HG02571 (cell line): ENCODE measurements at regions not wholly inside any gene's neighbourhood (a gene's known extent, or its start where the extent isn't known, plus 50 kb on each side); places are given as distances from the start of the nearest gene placed in this dataset.
"Not testable (repeated sequence)": the region's sequence is repeated elsewhere in the genome, so short reads cannot be mapped to it uniquely, and the experiment has no call there.

ENCODE experiments used
- ATAC-seq: cut with Tn5 transposase; IDR thresholded peaks from one replicate; pipeline ENCODE4 v1.9.1; 2021; ENCODE audit warnings: mild to moderate bottlenecking, moderate library complexity; ENCODE audit not compliant: unreplicated experiment

DNA sequence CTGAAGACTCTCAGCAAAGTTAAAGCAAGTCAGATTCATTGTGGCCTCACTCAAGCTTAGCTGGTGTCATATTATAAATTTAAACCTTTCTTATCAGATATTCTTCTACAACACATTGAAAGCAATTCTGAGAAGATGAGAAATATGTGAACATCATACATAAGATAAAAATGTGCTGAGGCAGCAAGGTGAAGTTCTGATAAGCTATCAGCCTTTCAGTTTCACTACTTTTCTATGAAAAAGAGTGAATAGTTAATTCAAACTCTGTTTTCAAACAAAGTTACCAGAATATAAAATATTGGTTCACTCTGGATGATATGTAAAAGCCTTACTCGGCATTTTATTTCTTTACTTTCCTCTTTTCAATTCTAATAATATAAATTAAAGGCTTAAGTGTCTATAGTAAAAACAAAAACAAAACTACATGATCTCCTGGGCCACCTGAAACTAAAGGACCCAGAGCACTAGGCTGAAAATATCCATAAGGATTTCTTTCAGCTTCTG is 824.4 kb downstream of the MTRR start:
- no peak for ATAC-seq

DNA sequence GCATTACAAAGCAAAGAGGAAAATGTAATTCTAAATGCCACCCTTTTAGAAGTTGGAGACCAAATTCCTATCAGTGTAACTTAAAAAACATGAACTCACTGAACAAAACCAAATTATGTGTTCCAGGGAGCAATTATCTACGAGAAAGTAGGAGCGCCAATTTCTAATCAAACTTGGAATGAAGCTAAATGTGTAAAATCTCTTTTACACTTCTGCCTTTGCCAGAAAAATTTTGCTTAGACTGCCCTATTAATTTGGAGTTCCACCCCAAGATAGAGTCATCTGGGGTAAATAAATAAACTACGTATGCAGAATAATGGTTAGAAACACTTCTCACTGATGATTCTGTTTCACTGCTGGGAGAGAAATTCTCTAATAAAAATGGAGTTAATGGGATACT is 825.6 kb downstream of the MTRR start:
- ATAC-seq = no peak

DNA sequence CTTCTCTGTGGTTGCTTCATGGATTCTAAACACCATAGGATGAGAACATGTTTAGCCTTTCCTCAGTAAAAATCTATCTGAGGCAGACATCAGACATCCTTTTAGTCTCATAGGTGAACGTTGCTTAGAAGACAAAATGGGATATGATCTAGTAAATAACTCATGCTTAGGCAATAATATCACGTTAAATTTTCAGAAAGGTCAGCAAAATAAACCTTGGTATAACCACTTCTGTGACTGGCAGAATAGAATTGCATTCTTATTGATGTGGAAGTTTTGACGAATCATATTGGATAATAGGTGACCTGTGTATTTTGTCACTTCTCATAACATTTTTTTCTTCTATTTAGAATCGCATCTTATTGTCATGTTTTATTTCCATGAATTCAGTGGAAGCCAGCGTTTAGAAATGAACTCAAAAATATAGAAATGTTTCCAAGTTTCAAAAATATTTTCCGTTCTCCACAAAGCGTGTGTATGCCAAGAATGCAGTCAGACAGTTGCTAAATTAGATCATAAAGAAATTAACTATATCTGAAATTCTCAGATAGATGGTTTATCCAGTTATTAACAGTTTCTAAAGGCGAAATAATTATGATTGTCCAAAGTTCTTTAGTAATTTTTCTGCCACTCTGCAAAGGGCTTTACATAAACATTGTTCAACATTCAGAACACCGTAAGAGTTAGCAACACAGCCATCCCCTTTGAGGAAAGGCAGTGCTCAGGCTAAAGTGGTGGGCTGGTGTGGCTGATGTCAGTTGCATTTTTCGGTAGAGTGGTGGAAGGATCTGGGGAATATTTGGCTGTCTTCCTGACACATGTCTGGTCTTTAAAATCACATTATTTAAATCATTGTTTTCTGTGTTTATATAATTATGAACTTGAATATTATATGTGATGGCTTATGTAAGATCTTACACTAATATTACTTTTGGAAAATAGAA is 827.2 kb downstream of the MTRR start:
- ATAC-seq = no peak

DNA sequence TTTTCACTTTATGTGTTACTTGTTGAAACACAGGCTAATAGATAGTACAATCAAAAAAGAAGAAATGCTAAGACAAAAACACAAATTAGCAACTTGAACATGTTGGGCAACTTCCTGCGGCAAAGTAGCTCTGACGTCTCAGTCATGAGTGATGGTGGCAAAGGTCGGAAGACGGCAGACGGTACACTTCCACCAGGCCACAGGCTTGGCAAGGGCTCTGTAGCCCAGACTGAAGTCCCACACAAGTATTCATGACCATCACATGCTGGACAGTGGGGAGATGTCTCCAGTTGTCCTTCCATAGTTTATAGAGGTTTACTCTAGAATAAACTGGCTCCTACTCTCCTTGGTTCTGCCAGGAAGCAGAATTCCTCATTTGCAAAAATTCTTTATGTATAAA is 831.3 kb downstream of the MTRR start:
- no peak for ATAC-seq

DNA sequence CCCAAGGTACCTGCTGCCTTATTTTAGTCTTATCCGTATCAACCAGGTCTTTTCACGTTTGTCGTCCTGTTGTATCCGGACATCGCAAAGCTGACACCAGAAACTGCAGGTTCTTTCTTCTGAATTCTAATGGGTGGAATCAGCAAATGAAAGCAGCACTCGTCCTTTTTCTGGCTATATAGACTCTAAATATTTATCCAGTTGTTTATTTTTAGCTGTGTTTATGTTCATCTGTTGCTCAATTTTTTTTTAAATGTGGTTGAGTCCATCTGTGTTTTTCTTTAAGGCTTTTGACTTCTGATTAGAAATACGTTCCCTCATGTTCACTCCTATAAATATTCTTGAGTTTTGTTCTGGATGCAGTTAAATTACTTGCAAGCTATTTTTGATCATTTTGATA is 831.7 kb downstream of the MTRR start:
- no peak for ATAC-seq

DNA sequence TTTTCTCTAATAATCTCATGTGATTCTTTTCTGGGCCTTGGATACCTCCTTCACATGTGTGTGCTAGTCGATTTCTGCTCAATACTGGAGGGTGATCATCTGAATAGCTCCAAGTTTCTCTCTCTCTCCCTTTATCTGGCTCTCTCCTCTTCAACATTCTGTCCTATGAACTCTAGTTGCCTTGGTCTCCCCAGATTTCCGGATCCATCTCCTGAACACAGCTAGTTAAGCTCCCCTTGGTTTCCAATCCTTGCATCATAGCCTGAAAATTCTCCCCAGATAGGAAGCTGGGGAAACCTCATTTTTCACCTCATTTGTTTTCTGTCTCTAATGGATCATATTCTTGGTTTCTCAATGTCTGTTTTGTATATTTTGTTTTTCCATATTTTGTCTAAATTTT is 832.3 kb downstream of the MTRR start:
- no peak for ATAC-seq

DNA sequence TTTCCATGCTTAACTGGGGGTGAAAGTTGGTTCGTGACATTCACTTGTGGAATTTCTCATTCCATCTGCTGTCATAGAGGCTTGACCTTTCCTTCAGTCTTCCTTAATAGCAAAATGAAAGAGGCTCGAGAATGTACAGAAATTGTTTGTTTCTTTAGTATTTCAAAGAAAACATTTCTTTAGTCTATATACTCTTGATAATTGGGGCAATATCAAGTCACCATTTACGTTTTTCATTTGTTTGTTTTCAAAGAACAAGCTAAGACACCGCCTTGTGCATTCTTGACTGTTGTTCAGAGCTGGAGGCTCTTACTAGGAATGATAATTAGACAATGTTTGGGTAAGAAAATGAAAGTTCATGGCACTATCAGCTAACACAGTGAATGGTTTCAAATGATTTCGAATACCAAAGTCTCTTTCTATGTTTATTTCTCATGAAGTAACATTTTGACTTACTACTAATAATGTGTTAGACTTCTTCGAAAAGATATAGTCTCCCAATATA is 835.4 kb downstream of the SEMA5A start:
- no peak for ATAC-seq

DNA sequence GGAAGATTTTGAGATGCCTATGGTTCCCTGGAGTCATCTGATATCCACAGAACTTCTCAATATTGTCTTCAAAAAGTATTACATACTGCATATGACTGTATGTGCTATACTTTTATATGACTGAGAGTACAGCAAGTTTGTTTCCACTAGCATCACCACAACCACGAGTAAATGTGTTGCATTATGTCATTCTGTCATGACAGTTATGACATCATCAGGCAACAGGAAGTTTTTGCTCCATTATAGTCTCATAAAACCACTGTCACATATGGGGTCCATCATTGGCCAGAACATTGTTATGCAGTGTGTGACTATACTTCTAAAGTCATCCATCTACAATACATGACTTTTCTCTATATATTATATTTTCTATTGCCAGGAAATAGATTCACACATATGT is 831.7 kb downstream of the SEMA5A start:
- no peak for ATAC-seq

DNA sequence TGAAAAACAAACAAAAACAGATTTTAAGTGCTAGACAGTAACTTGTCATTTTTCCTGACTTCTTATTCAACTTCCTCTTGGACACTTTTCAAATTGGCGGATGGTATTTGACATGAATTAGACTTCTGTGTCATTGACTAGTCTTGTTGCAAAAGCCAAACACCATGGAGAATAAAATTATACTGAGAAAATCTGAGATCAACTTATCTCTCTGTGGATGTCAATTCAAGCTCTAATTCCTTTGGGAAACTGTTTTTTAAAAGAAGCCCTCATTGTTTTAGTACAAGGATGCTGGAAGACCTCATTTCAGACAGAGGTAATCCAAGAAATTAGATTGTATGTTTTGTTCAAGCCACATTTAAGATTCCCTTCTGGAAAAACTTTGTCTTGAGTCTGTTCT is 831.0 kb downstream of the SEMA5A start:
- no peak for ATAC-seq

DNA sequence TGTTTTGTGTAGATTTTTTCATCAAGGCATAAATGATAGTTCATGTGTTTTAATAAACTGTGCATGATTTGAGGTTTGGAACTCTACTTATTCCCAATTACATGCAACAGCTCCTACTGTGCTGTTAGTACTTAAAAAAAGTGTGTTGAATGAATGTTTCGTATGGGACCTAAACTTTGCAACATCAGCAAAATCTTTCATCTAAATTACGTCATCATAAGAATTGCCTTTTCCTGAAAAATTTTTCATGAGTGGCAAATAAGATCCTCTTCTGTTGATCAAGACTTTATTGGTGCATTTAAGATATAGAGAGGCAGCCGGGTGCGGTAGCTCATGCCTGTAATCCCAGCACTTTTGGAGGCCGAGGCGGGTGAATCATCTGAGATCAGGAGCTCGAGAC is 826.1 kb downstream of the SEMA5A start:
- no peak for ATAC-seq

DNA sequence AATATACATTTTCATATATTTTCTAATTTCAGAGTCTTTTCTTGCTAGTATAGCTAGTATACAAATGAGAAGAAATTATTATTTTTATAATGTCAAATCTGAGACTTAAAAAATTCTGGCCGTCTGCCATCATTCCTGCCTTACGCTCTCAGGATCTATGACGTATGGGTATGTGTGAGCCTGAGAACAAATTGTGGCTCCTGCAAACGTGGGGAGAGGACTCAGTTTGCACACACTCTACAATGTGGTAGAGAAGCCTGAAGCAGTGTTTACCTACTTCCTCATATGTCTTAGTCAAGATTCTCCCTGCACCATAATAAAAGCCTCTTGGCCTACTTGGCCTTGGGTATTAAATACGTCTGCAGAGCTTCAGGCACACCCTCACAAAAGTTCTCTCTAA is 825.4 kb downstream of the SEMA5A start:
- ATAC-seq = no peak

DNA sequence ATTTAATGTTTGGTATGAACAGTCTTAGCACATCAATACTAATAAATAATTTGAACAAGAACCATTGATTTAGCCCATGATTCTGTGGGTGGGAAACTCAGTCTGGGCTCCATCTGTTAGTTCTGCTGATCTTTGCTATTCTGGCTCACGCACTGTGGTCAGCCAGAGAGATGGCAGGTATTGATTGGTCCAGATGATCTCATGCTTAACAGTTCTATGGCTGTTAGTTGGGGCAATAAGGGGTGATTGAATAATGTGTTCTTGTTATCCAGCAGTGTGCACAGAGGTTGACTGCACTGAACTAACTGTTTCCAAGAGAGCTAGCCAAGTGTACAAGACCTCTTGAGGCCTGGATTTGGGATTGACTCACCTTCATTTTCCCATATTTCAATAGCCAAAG is 824.3 kb downstream of the SEMA5A start:
- ATAC-seq = no peak

DNA sequence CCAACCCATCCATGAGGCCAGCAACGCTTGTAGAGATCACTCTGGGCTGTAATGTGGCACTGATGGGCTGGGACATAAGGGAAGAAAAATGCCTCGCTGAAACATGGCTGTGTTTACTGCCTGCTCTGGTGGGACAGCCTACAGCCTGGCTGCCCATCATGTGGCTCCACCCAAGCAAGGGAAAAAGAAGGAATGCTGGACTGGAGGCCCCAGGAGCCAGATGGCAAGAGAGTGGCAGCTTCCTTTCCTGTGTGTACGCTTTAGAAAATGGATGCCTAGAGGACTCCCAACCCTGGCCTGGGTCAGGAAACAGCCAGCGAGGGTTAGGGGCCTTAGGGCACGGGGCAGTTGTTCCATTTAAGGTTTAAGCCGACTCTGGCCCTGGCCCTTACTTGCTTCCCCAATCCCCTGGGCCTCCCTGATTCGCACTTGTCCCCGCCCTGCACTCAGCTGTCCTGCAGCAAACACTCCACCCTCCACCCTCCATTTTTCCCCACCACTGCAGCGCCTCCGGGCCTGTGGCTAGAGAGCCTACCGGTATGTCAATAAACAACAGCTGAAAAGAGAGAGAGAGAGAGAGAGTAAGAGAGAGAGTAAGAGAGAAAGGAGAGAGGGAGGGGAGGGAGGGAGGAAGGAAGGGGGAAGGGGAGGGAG is 819.4 kb downstream of the SEMA5A start:
- ATAC-seq = no peak

DNA sequence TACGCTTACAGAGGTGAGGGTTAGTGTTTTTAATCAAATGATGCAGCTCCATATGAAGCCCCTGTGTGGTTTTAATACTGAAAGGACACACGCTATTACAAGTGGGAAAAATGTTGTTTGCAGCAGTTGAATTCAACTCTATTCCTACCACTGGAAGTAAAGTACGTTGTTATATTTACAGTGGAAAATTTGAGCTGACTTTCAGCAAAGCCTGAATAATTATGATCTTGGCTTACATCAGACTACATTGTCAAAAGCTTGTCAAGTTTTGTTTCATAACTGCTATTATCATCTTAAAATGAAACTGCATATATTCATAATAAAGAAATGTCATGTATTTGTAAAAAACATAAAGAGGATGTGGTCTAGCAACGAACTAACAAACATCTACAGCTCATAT is 818.5 kb downstream of the SEMA5A start:
- no peak for ATAC-seq

DNA sequence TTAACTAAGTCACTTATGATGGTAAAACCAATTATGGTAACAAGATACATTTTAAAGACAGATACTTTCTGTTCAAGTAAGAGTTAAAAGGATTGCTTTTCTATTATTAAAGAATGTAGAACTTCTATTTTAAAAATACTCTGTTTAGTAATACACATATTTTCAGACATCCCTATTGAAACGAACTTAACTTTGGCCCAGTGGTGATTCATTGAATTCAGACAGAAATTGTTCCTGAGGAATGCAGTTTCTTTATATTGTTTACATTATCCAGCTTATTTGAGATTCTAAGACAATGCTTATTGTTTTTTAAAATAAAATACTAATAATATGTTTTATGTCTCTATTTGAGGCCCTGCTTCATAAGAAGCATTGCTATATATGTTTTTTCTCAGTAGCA is 816.4 kb downstream of the SEMA5A start:
- ATAC-seq = no peak

DNA sequence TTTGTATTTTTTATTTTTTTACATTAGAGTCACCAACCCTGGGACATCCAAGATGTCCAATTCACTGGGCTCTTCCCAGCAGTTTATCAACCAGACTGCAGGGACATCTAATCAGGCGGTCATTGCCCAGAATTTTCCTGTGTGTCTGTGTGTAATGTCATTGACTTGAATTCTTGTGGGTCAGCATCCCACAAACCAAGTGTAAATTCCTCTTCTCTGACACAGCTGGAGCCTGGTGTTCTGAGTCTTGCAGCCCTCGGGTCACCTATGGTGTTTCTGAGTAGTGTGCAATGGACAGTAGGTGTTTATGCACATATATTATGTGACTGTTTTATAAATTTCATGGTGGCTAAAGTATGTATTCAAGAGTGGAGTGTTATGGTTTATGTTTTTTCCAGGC is 815.7 kb downstream of the SEMA5A start:
- no peak for ATAC-seq

DNA sequence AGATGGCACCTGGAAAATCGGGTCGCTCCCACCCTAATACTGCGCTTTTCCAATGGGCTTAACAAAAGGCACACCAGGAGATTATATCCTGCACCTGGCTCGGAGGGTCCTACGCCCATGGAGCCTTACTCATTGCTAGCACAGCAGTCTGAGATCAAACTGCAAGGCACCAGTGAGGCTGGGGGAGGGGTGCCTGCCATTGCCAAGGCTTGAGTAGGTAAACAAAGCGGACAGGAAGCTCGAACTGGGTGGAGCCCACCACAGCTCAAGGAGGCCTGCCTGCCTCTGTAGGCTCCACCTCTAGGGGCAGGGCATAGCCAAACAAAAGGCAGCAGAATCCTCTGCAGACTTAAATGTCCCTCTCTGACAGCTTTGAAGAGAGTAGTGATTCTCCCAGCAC is 814.8 kb downstream of the SEMA5A start:
- not testable (repeated sequence) for ATAC-seq

DNA sequence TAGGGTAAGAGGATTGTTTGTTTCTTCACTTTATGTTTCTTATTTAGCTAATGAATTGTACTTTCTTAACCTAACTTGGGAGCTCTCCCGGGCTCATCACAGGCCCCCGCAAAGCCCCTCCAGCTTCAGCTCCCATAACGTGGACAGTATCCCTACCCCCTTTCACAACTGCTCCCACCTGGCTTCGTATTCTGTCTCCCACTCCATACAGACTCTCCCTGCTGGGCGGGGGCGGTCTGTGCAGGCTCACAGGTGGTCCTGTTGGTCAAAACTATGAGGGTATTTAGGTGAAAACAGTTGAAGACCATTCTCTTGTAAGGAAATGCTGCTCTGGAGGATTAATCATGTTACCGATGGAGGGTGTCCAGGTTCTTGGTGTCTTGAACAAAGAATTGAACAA is 805.3 kb downstream of the SEMA5A start:
- ATAC-seq = no peak

DNA sequence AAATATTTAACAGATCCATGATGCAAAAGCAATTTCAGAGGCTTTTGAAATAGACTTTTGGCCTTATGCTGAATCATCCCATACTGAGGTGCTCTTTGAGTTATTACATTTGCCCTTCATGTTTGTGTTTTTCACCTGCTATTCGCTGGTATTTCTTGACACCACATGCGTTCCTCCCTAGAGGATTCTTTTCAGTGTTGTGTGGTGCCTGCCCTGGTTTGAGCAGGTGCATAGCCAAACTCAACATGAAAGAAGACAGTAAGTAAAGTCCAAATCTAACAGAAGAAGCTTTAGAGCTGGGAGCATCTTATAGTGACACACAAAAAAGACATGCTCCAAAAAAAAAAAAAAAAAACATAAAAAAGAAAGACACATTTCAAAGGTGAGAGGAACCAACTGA is 796.3 kb downstream of the SEMA5A start:
- ATAC-seq = no peak

DNA sequence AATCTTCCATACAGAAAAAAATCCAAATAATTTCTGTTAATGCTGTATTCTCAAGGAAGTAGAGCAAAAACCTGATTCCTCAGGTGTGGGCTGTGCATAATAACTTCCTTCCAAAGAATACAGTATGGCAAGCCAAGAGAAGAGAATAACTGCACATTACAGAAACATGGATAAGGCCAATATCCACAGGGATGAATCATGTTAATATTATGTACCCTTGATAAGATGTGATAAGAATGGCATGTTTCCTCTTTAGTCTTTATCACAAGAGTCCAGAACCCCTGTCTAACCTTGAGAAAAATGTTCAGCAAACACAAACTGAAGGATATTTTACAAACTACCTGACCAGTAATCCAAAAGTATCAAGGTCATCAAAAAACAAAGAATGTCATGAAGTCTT is 795.8 kb downstream of the SEMA5A start:
- ATAC-seq = no peak

DNA sequence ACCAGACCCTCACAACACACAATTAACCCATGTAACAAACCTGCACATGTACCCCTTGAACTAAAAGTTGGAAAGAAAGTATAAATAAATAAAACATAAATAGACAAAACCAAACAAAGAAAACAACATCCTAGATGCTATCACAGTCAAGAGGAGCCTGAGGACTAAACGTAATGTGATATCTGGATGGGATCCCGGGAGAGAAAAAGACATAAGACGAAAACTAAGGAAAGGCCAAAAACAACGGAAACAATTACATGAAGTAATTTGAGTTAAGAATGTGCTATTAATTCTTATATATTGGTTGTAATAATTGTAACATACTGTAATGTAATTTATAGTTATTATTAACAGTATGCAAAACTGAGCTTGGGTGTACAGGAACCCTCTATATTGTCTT is 793.9 kb downstream of the SEMA5A start:
- no peak for ATAC-seq

DNA sequence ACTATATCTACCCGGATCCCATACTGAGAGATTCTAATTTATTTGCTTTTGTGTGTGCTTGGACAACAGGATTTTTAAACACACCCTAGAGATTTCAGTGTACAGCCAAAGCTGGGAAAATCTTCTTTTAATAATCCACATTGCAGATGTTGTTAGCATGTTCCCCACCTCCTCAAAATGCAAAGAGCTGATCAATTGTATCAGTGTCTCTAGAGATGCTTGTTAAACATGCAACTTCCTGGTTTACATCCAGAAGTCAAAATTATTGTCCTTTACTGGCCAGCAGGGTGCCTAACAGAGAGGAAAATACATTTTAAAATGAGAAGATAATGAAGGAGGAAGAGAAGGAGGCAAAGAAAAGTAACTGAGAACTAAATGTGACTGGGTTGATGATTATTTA is 793.3 kb downstream of the SEMA5A start:
- ATAC-seq = no peak
